GM18867 (cell line): ENCODE measurements at regions not wholly inside any gene's neighbourhood (a gene's known extent, or its start where the extent isn't known, plus 50 kb on each side); places are given as distances from the start of the nearest gene placed in this dataset.

Experiments used
- ATAC-seq: cut with Tn5 transposase; IDR thresholded peaks from one replicate; pipeline ENCODE4 v1.9.1; 2021; ENCODE audit warnings: mild to moderate bottlenecking, moderate library complexity; ENCODE audit not compliant: unreplicated experiment

- ATAC-seq = no peak
Measured at GRCh38 chr7:54476609-54477008, 65.6 kb upstream of the VSTM2A start.

GRCh38 chr7:54477083-54477482, 65.1 kb upstream of the VSTM2A start:
- no peak for ATAC-seq

DNA sequence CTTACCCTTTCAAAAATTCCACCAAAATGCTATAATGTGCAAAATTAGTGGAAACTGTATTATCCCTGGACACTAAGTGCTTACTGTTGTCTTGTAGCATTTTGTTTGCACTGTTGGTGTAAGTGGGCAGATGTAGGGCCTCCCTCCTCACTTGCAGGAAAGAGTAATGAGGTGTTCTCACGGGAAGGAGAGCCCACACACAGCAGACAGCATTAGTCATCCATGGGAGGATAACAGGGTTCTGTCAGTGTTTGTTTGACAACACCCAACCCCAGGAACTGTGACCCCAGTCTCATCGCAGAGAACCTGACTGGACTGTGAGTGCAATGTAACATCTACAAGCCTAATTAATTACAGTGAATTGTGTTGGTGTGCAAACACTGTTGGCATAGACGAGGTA, 58.7 kb upstream of the VSTM2A start:
- no peak for ATAC-seq

DNA sequence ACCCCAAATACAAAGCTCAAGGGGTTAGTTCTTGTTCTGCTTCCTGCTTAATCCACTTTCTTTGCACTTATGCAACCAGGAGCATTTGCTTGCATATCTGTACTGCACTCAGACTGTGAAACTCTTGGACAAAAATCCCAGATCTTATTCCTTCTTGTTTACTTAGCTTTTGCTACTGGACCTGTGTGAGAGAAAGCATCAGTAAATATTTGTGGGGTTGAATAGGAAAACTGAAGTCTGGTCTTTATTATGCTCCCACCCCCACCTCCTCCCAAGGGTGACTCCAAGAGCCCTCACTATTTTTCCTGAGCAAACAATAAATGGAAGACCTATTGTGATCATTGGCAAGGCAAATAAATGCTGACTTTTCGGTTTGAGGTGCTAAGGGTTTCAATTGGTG, 57.1 kb upstream of the VSTM2A start:
- ATAC-seq = no peak
